Liver (tissue), 8 donors: ENCODE measurements at regions not wholly inside any gene's neighbourhood (a gene's known extent, or its start where the extent isn't known, plus 50 kb on each side); places are given as distances from the start of the nearest gene placed in this dataset.

Source experiments
- DNase-seq: peaks from one replicate; pipeline ENCODE4 v3.0.0-alpha.2; 2017; ENCODE audit warnings: low spot score
- H3K27ac ChIP-seq, 2 donors: one replicate each; pipeline ENCODE4 v1.7.0; 2013; ENCODE audit warnings: inconsistent platforms in 2 of 2, low read length in 2 of 2, control low read depth in 1 of 2, low read depth in 1 of 2, mild to moderate bottlenecking in 1 of 2
- H3K27me3 ChIP-seq, 4 donors: one replicate each; pipeline versions ENCODE4 v1.6.1 to v1.7.0; 2013; ENCODE audit warnings: low read length in 3 of 4, inconsistent platforms in 1 of 4, mild to moderate bottlenecking in 1 of 4, moderate library complexity in 1 of 4; ENCODE audit not compliant: control insufficient read depth in 4 of 4, insufficient read depth in 4 of 4
- H3K36me3 ChIP-seq, 4 donors: one replicate each; pipeline versions ENCODE4 v1.6.1 to v1.7.0; 2013; ENCODE audit warnings: low read length in 3 of 4, mild to moderate bottlenecking in 3 of 4, low read depth in 1 of 4, moderate library complexity in 1 of 4; ENCODE audit not compliant: control insufficient read depth in 4 of 4, insufficient read depth in 3 of 4
- H3K4me1 ChIP-seq, 4 donors: one replicate each; pipeline versions ENCODE4 v1.6.1 to v1.7.0; 2013; ENCODE audit warnings: low read length in 3 of 4, mild to moderate bottlenecking in 3 of 4, moderate library complexity in 1 of 4; ENCODE audit not compliant: control insufficient read depth in 4 of 4, insufficient read depth in 4 of 4
- H3K4me3 ChIP-seq, 3 donors: one replicate each; pipeline versions ENCODE4 v1.6.1 to v1.7.0; 2013; ENCODE audit warnings: low read length in 3 of 3, control low read depth in 1 of 3, low read depth in 1 of 3, mild to moderate bottlenecking in 1 of 3
- H3K9ac ChIP-seq, 2 donors: one replicate each; pipeline ENCODE4 v1.7.0; 2013; ENCODE audit warnings: low read length in 2 of 2, mild to moderate bottlenecking in 2 of 2, moderate library complexity in 2 of 2, control low read depth in 1 of 2, low read depth in 1 of 2
- H3K9me3 ChIP-seq, 4 donors: one replicate each; pipeline versions ENCODE4 v1.6.1 to v1.7.0; 2013; ENCODE audit warnings: low read length in 3 of 4; ENCODE audit not compliant: control insufficient read depth in 4 of 4
- CTCF ChIP-seq: fragments of 150-350 bp; IDR thresholded peaks from 2 replicates; pipeline ENCODE4 v1.5.1; 2017; ENCODE audit warnings: improper control_type of control experiment, low read depth, low read length; ENCODE audit not compliant: missing input control
- EGR1 ChIP-seq, 2 donors: IDR thresholded peaks; 2 replicates each; pipeline ENCODE4 v1.6.1; 2016 to 2018; ENCODE audit warnings: antibody characterized with exemption in 2 of 2, low read depth in 2 of 2
- FOXA1 ChIP-seq: IDR thresholded peaks from 2 replicates; pipeline ENCODE4 v1.6.1; 2016; ENCODE audit warnings: antibody characterized with exemption
- FOXA2 ChIP-seq: IDR thresholded peaks from 2 replicates; pipeline ENCODE4 v1.6.1; 2016; ENCODE audit warnings: antibody characterized with exemption
- GABPA ChIP-seq, 2 donors: IDR thresholded peaks in 1 of 2; conservative IDR thresholded peaks in 1 of 2; 2 replicates each; pipeline ENCODE4 v1.6.1; 2016; ENCODE audit warnings: antibody characterized with exemption in 2 of 2, mild to moderate bottlenecking in 1 of 2, moderate library complexity in 1 of 2
- HNF4A ChIP-seq, 2 donors: conservative IDR thresholded peaks; 2 replicates each; pipeline ENCODE4 v1.6.1; 2016; ENCODE audit warnings: antibody characterized with exemption in 2 of 2, mild to moderate bottlenecking in 2 of 2
- HNF4G ChIP-seq: IDR thresholded peaks from 2 replicates; pipeline ENCODE4 v1.6.1; 2016; ENCODE audit warnings: antibody characterized with exemption
- JUND ChIP-seq, 2 donors: IDR thresholded peaks; 2 replicates each; pipeline ENCODE4 v1.6.1; 2016; ENCODE audit warnings: antibody characterized with exemption in 2 of 2
- NR2F2 ChIP-seq: IDR thresholded peaks from 2 replicates; pipeline ENCODE4 v1.6.1; 2016; ENCODE audit warnings: antibody characterized with exemption
- RAD21 ChIP-seq, 2 donors: IDR thresholded peaks; 2 replicates each; pipeline ENCODE4 v1.6.1; 2016; ENCODE audit warnings: antibody characterized with exemption in 2 of 2, mild to moderate bottlenecking in 2 of 2
- REST ChIP-seq: IDR thresholded peaks from 2 replicates; pipeline ENCODE4 v1.6.1; 2016; ENCODE audit warnings: antibody characterized with exemption, mild to moderate bottlenecking
- RXRA ChIP-seq, 2 donors: IDR thresholded peaks; 2 replicates each; pipeline ENCODE4 v1.6.1; 2017 to 2018; ENCODE audit warnings: antibody characterized with exemption in 2 of 2, mild to moderate bottlenecking in 1 of 2
- SP1 ChIP-seq: IDR thresholded peaks from 2 replicates; pipeline ENCODE4 v1.6.1; 2018; ENCODE audit warnings: antibody characterized with exemption, mild to moderate bottlenecking
- TAF1 ChIP-seq: conservative IDR thresholded peaks from 2 replicates; pipeline ENCODE4 v1.6.1; 2016; ENCODE audit warnings: antibody characterized with exemption, mild to moderate bottlenecking
- YY1 ChIP-seq: IDR thresholded peaks from 2 replicates; pipeline ENCODE4 v1.6.1; 2016; ENCODE audit warnings: antibody characterized with exemption, mild to moderate bottlenecking
- WGBS: extraction: QIAGEN DNeasy Blood & Tissue Kit; methylation state at CpG from one replicate; pipeline ENCODE4 v1.1.7; 2013; 5-methylcytosine and 5-hydroxymethylcytosine counted together
- TF ChIP-seq, protein P1 (sequence below): IDR thresholded peaks from 2 replicates; pipeline ENCODE4 v1.6.1; 2016; ENCODE audit warnings: antibody characterized with exemption
- TF ChIP-seq, protein P2 (sequence below): IDR thresholded peaks from 2 replicates; pipeline ENCODE4 v1.6.1; 2016; ENCODE audit warnings: antibody characterized with exemption
- TF ChIP-seq, protein P3 (sequence below): IDR thresholded peaks from 2 replicates; pipeline ENCODE4 v1.6.1; 2016; ENCODE audit warnings: antibody characterized with exemption
- donor health status: healthy.
- donor health status: healthy.
- donor health status: healthy.
- donor health status: healthy.
- donor health status: healthy.

DNA sequence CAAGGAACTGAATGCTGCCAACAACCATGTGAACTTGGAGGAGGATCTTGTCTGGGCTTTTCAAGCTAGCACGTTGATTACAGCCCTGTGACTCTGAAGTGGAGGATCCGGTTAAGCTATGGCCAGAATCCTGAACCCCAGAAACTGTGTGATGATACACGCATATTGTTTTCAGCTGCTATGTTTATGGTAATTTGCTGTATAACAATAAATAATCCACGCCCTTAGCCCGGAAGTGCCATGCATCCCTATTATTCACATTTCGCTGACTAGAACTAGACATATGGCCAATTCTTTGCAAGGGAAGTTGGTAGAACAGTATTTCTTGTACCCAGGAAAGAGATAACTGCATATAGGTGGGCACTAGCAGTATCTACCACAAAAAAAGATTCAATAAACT lies 510.8 kb upstream of the BTBD3 start:
- Histone ChIP-seq H3K36me3 (no peaks in the 10 kb centered on the region), H3K9me3 (no peaks in the 10 kb centered on the region), H3K4me3 (no peak overlapping the region), H3K27me3 (peaks cover 0 to 3% (median 1%) of the 10 kb centered on the region in 4 donors), H3K27ac (no peak overlapping the region), H3K4me1 (no peaks in the 10 kb centered on the region), H3K9ac (no peak overlapping the region)
- DNase-seq: no peak
- 79% methylated on average over 6 of the region's 6 CpGs for WGBS
- TF ChIP-seq, protein P1, sequence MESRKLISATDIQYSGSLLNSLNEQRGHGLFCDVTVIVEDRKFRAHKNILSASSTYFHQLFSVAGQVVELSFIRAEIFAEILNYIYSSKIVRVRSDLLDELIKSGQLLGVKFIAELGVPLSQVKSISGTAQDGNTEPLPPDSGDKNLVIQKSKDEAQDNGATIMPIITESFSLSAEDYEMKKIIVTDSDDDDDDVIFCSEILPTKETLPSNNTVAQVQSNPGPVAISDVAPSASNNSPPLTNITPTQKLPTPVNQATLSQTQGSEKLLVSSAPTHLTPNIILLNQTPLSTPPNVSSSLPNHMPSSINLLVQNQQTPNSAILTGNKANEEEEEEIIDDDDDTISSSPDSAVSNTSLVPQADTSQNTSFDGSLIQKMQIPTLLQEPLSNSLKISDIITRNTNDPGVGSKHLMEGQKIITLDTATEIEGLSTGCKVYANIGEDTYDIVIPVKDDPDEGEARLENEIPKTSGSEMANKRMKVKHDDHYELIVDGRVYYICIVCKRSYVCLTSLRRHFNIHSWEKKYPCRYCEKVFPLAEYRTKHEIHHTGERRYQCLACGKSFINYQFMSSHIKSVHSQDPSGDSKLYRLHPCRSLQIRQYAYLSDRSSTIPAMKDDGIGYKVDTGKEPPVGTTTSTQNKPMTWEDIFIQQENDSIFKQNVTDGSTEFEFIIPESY: no peak
- TF ChIP-seq SP1 (no peak), FOXA2 (no peak), YY1 (no peak), HNF4G (no peak), CTCF (no peak), REST (no peak), EGR1 (IDR thresholded peaks at IDR 0.05; ENCODE audit: low read depth in 2 of 2) (no peak), TAF1 (no peak), RXRA (IDR thresholded peaks at IDR 0.05) (no peak), NR2F2 (no peak), RAD21 (IDR thresholded peaks at IDR 0.05) (no peak), JUND (IDR thresholded peaks at IDR 0.05) (no peak), FOXA1 (no peak)
- TF ChIP-seq, protein P2, sequence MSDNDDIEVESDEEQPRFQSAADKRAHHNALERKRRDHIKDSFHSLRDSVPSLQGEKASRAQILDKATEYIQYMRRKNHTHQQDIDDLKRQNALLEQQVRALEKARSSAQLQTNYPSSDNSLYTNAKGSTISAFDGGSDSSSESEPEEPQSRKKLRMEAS: no peak
- TF ChIP-seq, protein P3, sequence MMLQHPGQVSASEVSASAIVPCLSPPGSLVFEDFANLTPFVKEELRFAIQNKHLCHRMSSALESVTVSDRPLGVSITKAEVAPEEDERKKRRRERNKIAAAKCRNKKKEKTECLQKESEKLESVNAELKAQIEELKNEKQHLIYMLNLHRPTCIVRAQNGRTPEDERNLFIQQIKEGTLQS: no peak

DNA sequence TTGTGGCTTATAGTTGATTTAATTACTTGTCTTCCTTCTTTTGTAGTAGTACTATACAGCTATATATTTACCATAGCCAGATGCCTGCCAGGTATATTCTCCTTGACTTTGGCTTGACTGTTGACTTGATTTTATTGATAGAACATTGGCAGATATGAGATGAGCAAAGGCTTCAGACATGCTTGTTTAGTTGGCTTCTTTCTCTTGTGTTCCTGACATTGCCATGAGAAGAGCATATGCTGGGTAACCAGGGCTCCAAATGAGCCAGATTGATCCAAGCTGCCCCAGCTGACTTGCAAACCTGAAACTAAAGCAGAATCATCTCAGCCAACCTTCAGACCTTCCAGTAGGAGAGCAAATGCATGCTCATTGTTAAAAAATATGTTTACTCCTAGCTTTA lies 508.1 kb upstream of the BTBD3 start:
- H3K4me1 ChIP-seq: no peaks in the 10 kb centered on the region
- no peak overlapping the region for H3K27ac ChIP-seq
- peaks cover 0 to 6% (median 1%) of the 10 kb centered on the region in 4 donors for H3K9me3 ChIP-seq
- no peaks in the 10 kb centered on the region for H3K36me3 ChIP-seq
- no peak overlapping the region for H3K4me3 ChIP-seq
- H3K27me3 ChIP-seq: peaks cover 0 to 4% (median 1%) of the 10 kb centered on the region in 4 donors
- no peak overlapping the region for H3K9ac ChIP-seq
- no peak for DNase-seq
- TF ChIP-seq, protein P2: no peak
- TF ChIP-seq EGR1 (IDR thresholded peaks at IDR 0.05; ENCODE audit: low read depth in 2 of 2) (no peak), TAF1 (no peak), GABPA (IDR thresholded peaks at IDR 0.05 in 1 of 2, conservative IDR thresholded peaks at IDR 0.05 in 1 of 2) (no peak), FOXA2 (no peak), FOXA1 (no peak), CTCF (no peak), YY1 (no peak), HNF4A (conservative IDR thresholded peaks at IDR 0.05) (no peak)
- TF ChIP-seq, protein P1: no peak
